SK-N-SH (cell line): ENCODE measurements at regions not wholly inside any gene's neighbourhood (a gene's known extent, or its start where the extent isn't known, plus 50 kb on each side); places are given as distances from the start of the nearest gene placed in this dataset.

Source experiments
- CTCF ChIA-PET: fragments of 300-600, 350-600 bp; formaldehyde crosslinking; extraction: SDS; loops from one replicate; lab custom pipeline; 2021; lab: Yijun Ruan, JAX
- POLR2A ChIA-PET: fragments of 350-600 bp; sonication (Branson Sonifier 250); formaldehyde crosslinking; extraction: SDS; loops from one replicate; lab custom pipeline; 2020; ENCODE audit warnings: antibody characterized with exemption, inconsistent platforms; lab: Yijun Ruan, JAX
- DNase-seq: peaks from one replicate; pipeline ENCODE4 v3.0.0; 2012
- H2AFZ ChIP-seq: fragments of 200-600 bp; sonication (generic); 2 replicates; pipeline ENCODE4 v1.8.1; 2016; ENCODE audit warnings: antibody characterized with exemption, mild to moderate bottlenecking, low read depth
- H3F3A ChIP-seq: fragments of 200-600 bp; sonication (generic); replicated peaks from 2 replicates; pipeline ENCODE3; 2016; ENCODE audit warnings: antibody characterized with exemption, mild to moderate bottlenecking; ENCODE audit not compliant: insufficient read depth
- H3K27ac ChIP-seq, 2 experiments: fragments of 200-500 bp in 1 of 2; fragments of 200-600 bp in 1 of 2; sonication (Bioruptor generic) in 1 of 2; sonication (generic), shearing (Covaris generic) in 1 of 2; 2 replicates each; pipeline versions ENCODE4 v1.5.1 to v1.6.1; 2014 to 2016; ENCODE audit warnings: low read depth in 2 of 2, inconsistent platforms in 1 of 2, low read length in 1 of 2, mild to moderate bottlenecking in 1 of 2, mixed read lengths in 1 of 2
- H3K27me3 ChIP-seq: fragments of 200-600 bp; sonication (generic), shearing (Covaris generic); 2 replicates; pipeline ENCODE4 v1.6.1; 2016; ENCODE audit warnings: mixed run types; ENCODE audit not compliant: insufficient read depth
- H3K36me3 ChIP-seq, 2 experiments: fragments of 200-500 bp in 1 of 2; fragments of 200-600 bp in 1 of 2; sonication (Bioruptor generic) in 1 of 2; sonication (generic) in 1 of 2; replicated peaks in 1 of 2; 2 replicates each; pipeline versions ENCODE3 to v1.5.1; 2014 to 2016; ENCODE audit warnings: low read length in 1 of 2, mild to moderate bottlenecking in 1 of 2; ENCODE audit not compliant: insufficient read depth in 2 of 2, control insufficient read depth in 1 of 2
- H3K4me1 ChIP-seq, 2 experiments: fragments of 200-500 bp in 1 of 2; fragments of 200-600 bp in 1 of 2; sonication (Bioruptor generic) in 1 of 2; sonication (generic), shearing (Covaris generic) in 1 of 2; 2 replicates each; pipeline versions ENCODE4 v1.5.1 to v1.6.1; 2014 to 2016; ENCODE audit warnings: low read depth in 1 of 2, low read length in 1 of 2, mixed run types in 1 of 2; ENCODE audit not compliant: insufficient read depth in 2 of 2, control insufficient read depth in 1 of 2
- H3K4me2 ChIP-seq: fragments of 200-600 bp; sonication (generic), shearing (Covaris generic); 2 replicates; pipeline ENCODE4 v1.6.1; 2017; ENCODE audit warnings: mixed run types
- H3K4me3 ChIP-seq, 2 experiments: fragments of 200-500 bp in 1 of 2; fragments of 200-600 bp in 1 of 2; sonication (Bioruptor generic) in 1 of 2; sonication (generic), shearing (Covaris generic) in 1 of 2; 2 replicates each; pipeline versions ENCODE4 v1.5.1 to v1.8.1; 2014 to 2016; ENCODE audit warnings: low read depth in 2 of 2, inconsistent platforms in 1 of 2, low read length in 1 of 2, mild to moderate bottlenecking in 1 of 2, mixed read lengths in 1 of 2, moderate library complexity in 1 of 2
- H3K79me2 ChIP-seq: fragments of 200-600 bp; sonication (generic); 2 replicates; pipeline ENCODE4 v1.8.1; 2017; ENCODE audit warnings: mild to moderate bottlenecking; ENCODE audit not compliant: insufficient read depth
- H3K9ac ChIP-seq: fragments of 200-600 bp; sonication (generic); 2 replicates; pipeline ENCODE4 v1.6.1; 2017; ENCODE audit warnings: mixed run types
- H3K9me2 ChIP-seq: fragments of 200-600 bp; sonication (generic); 2 replicates; pipeline ENCODE4 v1.6.1; 2017; ENCODE audit warnings: mixed run types
- H3K9me3 ChIP-seq: fragments of 200-600 bp; sonication (generic); 2 replicates; pipeline ENCODE4 v1.6.1; 2017; ENCODE audit warnings: mixed run types, mild to moderate bottlenecking, moderate library complexity
- H4K20me1 ChIP-seq: fragments of 200-600 bp; sonication (generic); 2 replicates; pipeline ENCODE4 v1.6.1; 2017; ENCODE audit warnings: mild to moderate bottlenecking, mixed run types; ENCODE audit not compliant: insufficient read depth
- ELF1 ChIP-seq: IDR thresholded peaks from 2 replicates; pipeline ENCODE4 v1.4.0; 2012
- EP300 ChIP-seq, 2 experiments: IDR thresholded peaks; 2 replicates each; pipeline versions ENCODE4 v1.4.0 to v1.6.1; 2012; ENCODE audit warnings: borderline replicate concordance in 1 of 2, low read depth in 1 of 2, low read length in 1 of 2
- FOXJ3 ChIP-seq: sonication (generic); formaldehyde crosslinking; IDR thresholded peaks from 2 replicates; pipeline ENCODE4 v1.5.1; 2020; ENCODE audit warnings: mild to moderate bottlenecking, missing genetic modification reagents
- FOXM1 ChIP-seq: IDR thresholded peaks from 2 replicates; pipeline ENCODE4 v1.4.0; 2012; ENCODE audit warnings: low read depth, mild to moderate bottlenecking
- GABPA ChIP-seq: IDR thresholded peaks from 2 replicates; pipeline ENCODE4 v1.4.0; 2012; ENCODE audit warnings: low read depth, mild to moderate bottlenecking
- GATA2 ChIP-seq: sonication (generic); formaldehyde crosslinking; IDR thresholded peaks from 2 replicates; pipeline ENCODE4 v1.5.0; 2020; ENCODE audit warnings: mild to moderate bottlenecking, missing genetic modification reagents
- NFIC ChIP-seq: IDR thresholded peaks from 2 replicates; pipeline ENCODE4 v1.4.0; 2012; ENCODE audit warnings: borderline replicate concordance
- NRF1 ChIP-seq: IDR thresholded peaks from 2 replicates; pipeline ENCODE4 v1.6.1; 2012; ENCODE audit warnings: low read depth, mild to moderate bottlenecking, low read length
- RFX5 ChIP-seq: IDR thresholded peaks from 2 replicates; pipeline ENCODE4 v1.6.1; 2012; ENCODE audit warnings: mild to moderate bottlenecking, improper control_type of control experiment, low read length
- SIN3A ChIP-seq: IDR thresholded peaks from 2 replicates; pipeline ENCODE4 v1.6.1; 2012; ENCODE audit warnings: low read depth, mild to moderate bottlenecking, low read length, moderate library complexity, borderline replicate concordance
- TAF1 ChIP-seq: IDR thresholded peaks from 2 replicates; pipeline ENCODE4 v1.6.1; 2012; ENCODE audit warnings: low read depth, mild to moderate bottlenecking, low read length, moderate library complexity, borderline replicate concordance
- TEAD4 ChIP-seq: IDR thresholded peaks from 2 replicates; pipeline ENCODE4 v1.4.0; 2012; ENCODE audit warnings: mild to moderate bottlenecking, borderline replicate concordance; ENCODE audit not compliant: insufficient read depth
- YY1 ChIP-seq: IDR thresholded peaks from 2 replicates; pipeline ENCODE4 v1.4.0; 2012; ENCODE audit warnings: low read depth, mild to moderate bottlenecking
- WGBS: methylation state at CpG from one replicate; pipeline ENCODE4 v1.1.6; 2017; ENCODE audit warnings: low lambda C conversion rate; 5-methylcytosine and 5-hydroxymethylcytosine counted together
- TF ChIP-seq, protein P1 (sequence below): IDR thresholded peaks from 2 replicates; pipeline ENCODE4 v1.4.0; 2012; ENCODE audit warnings: low read depth, borderline replicate concordance
- TF ChIP-seq, protein P2 (sequence below): IDR thresholded peaks from 2 replicates; pipeline ENCODE4; 2012
- TF ChIP-seq, protein P3 (sequence below): IDR thresholded peaks from 2 replicates; pipeline ENCODE4 v1.6.1; 2012; ENCODE audit warnings: mild to moderate bottlenecking, low read depth, low read length, moderate library complexity
- TF ChIP-seq, protein P4 (sequence below): fragments of 150-350 bp; IDR thresholded peaks from 2 replicates; pipeline ENCODE4 v1.6.1; 2016; ENCODE audit warnings: mild to moderate bottlenecking, low read depth, low read length
- TF ChIP-seq, protein P5 (sequence below): fragments of 200-600 bp; sonication (generic); IDR thresholded peaks from 2 replicates; pipeline ENCODE4 v1.6.1; 2017; ENCODE audit warnings: antibody characterized with exemption, mild to moderate bottlenecking, moderate library complexity
- TF ChIP-seq, protein P6 (sequence below): IDR thresholded peaks from 2 replicates; pipeline ENCODE4 v1.4.0; 2012; ENCODE audit warnings: low read depth, borderline replicate concordance

DNA sequence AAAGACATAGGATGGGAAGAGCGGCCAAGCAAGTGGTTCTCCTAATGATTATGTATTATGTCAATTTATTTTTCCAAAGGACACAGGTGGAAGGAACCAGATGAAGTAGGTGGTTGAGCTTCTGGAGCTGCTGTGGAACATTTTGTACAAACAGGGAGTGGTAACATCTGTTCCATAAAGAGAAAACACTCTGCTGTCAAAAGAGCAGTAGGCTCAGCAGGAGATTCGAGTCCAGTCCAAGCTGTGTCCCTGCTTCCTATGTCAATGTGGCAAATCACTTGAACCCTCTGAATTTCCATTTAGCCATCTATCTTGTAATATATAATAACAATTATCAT lies 448.0 kb upstream of the ANKRD30A start:
- H3K27ac ChIP-seq, result peak overlapping the region in 1 of 2 experiments; percentile 51; a peak in 1 of 4 replicates
- CTCF ChIA-PET, result no interaction called here
- no peaks in the 10 kb centered on the region for H3K9me2 ChIP-seq

More for the DNA sequence above, 448.0 kb upstream of the ANKRD30A start:
- Histone ChIP-seq H3K9ac (no peak overlapping the region), H3K4me2 (peak overlapping the region; percentile 63), H3K4me1 (peaks cover 12 to 28% of the 10 kb centered on the region in 2 experiments; a peak in 3 of 4 replicates), H3K9me3 (no peaks in the 10 kb centered on the region), H2AFZ (0 out of 2 replicates have a peak overlapping the region, but pooled peaks have one; percentile 17), H3K4me3 (no peak overlapping the region), H3K79me2 (no peaks in the 10 kb centered on the region), H3K27me3 (no peaks in the 10 kb centered on the region), H3F3A (peaks cover 12% of the 10 kb centered on the region), H3K36me3 (no peaks in the 10 kb centered on the region), H4K20me1 (no peaks in the 10 kb centered on the region; the same call in 1 of the 2 replicates)
- 98% methylated on average over 2 of the region's 2 CpGs for WGBS
- DNase-seq, result no peak
- POLR2A ChIA-PET, result no interaction called here
- no peak for TF ChIP-seq FOXJ3 (CRISPR knock-in tag)
- TF ChIP-seq YY1, result no peak
- TF ChIP-seq, protein P1, sequence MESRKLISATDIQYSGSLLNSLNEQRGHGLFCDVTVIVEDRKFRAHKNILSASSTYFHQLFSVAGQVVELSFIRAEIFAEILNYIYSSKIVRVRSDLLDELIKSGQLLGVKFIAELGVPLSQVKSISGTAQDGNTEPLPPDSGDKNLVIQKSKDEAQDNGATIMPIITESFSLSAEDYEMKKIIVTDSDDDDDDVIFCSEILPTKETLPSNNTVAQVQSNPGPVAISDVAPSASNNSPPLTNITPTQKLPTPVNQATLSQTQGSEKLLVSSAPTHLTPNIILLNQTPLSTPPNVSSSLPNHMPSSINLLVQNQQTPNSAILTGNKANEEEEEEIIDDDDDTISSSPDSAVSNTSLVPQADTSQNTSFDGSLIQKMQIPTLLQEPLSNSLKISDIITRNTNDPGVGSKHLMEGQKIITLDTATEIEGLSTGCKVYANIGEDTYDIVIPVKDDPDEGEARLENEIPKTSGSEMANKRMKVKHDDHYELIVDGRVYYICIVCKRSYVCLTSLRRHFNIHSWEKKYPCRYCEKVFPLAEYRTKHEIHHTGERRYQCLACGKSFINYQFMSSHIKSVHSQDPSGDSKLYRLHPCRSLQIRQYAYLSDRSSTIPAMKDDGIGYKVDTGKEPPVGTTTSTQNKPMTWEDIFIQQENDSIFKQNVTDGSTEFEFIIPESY, result no peak
- no peak for TF ChIP-seq RFX5
- TF ChIP-seq GABPA, result no peak
- TF ChIP-seq TAF1, result no peak
- TF ChIP-seq EP300 (IDR thresholded peaks at IDR 0.05; ENCODE audit: borderline replicate concordance in 1 of 2, low read depth in 1 of 2, low read length in 1 of 2), result no peak
- TF ChIP-seq, protein P2, sequence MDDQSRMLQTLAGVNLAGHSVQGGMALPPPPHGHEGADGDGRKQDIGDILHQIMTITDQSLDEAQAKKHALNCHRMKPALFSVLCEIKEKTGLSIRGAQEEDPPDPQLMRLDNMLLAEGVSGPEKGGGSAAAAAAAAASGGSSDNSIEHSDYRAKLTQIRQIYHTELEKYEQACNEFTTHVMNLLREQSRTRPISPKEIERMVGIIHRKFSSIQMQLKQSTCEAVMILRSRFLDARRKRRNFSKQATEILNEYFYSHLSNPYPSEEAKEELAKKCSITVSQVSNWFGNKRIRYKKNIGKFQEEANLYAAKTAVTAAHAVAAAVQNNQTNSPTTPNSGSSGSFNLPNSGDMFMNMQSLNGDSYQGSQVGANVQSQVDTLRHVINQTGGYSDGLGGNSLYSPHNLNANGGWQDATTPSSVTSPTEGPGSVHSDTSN, result no peak
- TF ChIP-seq, protein P3, sequence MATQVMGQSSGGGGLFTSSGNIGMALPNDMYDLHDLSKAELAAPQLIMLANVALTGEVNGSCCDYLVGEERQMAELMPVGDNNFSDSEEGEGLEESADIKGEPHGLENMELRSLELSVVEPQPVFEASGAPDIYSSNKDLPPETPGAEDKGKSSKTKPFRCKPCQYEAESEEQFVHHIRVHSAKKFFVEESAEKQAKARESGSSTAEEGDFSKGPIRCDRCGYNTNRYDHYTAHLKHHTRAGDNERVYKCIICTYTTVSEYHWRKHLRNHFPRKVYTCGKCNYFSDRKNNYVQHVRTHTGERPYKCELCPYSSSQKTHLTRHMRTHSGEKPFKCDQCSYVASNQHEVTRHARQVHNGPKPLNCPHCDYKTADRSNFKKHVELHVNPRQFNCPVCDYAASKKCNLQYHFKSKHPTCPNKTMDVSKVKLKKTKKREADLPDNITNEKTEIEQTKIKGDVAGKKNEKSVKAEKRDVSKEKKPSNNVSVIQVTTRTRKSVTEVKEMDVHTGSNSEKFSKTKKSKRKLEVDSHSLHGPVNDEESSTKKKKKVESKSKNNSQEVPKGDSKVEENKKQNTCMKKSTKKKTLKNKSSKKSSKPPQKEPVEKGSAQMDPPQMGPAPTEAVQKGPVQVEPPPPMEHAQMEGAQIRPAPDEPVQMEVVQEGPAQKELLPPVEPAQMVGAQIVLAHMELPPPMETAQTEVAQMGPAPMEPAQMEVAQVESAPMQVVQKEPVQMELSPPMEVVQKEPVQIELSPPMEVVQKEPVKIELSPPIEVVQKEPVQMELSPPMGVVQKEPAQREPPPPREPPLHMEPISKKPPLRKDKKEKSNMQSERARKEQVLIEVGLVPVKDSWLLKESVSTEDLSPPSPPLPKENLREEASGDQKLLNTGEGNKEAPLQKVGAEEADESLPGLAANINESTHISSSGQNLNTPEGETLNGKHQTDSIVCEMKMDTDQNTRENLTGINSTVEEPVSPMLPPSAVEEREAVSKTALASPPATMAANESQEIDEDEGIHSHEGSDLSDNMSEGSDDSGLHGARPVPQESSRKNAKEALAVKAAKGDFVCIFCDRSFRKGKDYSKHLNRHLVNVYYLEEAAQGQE, result no peak
- TF ChIP-seq ELF1, result no peak
- no peak for TF ChIP-seq GATA2 (CRISPR knock-in tag)
- TF ChIP-seq TEAD4, result no peak
- TF ChIP-seq, protein P4, sequence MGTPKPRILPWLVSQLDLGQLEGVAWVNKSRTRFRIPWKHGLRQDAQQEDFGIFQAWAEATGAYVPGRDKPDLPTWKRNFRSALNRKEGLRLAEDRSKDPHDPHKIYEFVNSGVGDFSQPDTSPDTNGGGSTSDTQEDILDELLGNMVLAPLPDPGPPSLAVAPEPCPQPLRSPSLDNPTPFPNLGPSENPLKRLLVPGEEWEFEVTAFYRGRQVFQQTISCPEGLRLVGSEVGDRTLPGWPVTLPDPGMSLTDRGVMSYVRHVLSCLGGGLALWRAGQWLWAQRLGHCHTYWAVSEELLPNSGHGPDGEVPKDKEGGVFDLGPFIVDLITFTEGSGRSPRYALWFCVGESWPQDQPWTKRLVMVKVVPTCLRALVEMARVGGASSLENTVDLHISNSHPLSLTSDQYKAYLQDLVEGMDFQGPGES, result no peak
- TF ChIP-seq FOXM1, result no peak
- no peak for TF ChIP-seq NFIC
- no peak for TF ChIP-seq SIN3A
- TF ChIP-seq, protein P5, sequence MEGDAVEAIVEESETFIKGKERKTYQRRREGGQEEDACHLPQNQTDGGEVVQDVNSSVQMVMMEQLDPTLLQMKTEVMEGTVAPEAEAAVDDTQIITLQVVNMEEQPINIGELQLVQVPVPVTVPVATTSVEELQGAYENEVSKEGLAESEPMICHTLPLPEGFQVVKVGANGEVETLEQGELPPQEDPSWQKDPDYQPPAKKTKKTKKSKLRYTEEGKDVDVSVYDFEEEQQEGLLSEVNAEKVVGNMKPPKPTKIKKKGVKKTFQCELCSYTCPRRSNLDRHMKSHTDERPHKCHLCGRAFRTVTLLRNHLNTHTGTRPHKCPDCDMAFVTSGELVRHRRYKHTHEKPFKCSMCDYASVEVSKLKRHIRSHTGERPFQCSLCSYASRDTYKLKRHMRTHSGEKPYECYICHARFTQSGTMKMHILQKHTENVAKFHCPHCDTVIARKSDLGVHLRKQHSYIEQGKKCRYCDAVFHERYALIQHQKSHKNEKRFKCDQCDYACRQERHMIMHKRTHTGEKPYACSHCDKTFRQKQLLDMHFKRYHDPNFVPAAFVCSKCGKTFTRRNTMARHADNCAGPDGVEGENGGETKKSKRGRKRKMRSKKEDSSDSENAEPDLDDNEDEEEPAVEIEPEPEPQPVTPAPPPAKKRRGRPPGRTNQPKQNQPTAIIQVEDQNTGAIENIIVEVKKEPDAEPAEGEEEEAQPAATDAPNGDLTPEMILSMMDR, result no peak
- no peak for TF ChIP-seq NRF1
- TF ChIP-seq, protein P6, sequence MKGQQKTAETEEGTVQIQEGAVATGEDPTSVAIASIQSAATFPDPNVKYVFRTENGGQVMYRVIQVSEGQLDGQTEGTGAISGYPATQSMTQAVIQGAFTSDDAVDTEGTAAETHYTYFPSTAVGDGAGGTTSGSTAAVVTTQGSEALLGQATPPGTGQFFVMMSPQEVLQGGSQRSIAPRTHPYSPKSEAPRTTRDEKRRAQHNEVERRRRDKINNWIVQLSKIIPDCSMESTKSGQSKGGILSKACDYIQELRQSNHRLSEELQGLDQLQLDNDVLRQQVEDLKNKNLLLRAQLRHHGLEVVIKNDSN, result no peak
